Ovary (tissue), 3 donors: ENCODE measurements at regions not wholly inside any gene's neighbourhood (a gene's known extent, or its start where the extent isn't known, plus 50 kb on each side); places are given as distances from the start of the nearest gene placed in this dataset.

Experiments used
- POLR2A ChIP-seq: fragments of 450-650 bp; IDR thresholded peaks from one replicate; pipeline ENCODE4 v1.6.1; 2017; ENCODE audit warnings: antibody characterized with exemption, mild to moderate bottlenecking, moderate library complexity
- TF ChIP-seq, protein P1 (sequence below), 3 donors: fragments of 450-650 bp in 2 of 3; fragments of 200-600 bp in 1 of 3; IDR thresholded peaks; one replicate each; pipeline versions ENCODE4 v1.5.1 to v1.8.0; 2016 to 2022; ENCODE audit warnings: antibody characterized with exemption in 3 of 3, mild to moderate bottlenecking in 1 of 3
- donor health status: DM: no; HTN: no; CAD: no.

DNA sequence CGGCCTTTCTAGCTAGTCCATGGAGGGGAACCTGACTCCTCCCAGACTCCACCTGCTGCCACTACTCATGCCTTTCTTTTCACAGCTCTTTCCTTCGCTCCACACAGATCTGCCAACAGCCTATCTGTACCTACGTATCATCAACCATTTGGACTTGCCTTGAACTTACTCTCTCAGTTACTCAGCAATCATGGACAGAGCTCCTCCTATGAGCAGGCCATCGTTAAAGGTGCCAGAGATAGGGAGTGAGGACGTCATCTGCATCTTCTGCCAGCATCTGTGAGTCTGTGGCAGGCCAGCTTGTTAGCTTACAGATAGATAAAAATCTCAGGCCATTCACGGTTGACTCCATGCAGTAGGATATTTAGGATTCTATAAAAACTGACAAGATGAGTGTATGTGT, 162.9 kb upstream of the ZBED5 start:
- no peak for TF ChIP-seq POLR2A
- TF ChIP-seq, protein P1, sequence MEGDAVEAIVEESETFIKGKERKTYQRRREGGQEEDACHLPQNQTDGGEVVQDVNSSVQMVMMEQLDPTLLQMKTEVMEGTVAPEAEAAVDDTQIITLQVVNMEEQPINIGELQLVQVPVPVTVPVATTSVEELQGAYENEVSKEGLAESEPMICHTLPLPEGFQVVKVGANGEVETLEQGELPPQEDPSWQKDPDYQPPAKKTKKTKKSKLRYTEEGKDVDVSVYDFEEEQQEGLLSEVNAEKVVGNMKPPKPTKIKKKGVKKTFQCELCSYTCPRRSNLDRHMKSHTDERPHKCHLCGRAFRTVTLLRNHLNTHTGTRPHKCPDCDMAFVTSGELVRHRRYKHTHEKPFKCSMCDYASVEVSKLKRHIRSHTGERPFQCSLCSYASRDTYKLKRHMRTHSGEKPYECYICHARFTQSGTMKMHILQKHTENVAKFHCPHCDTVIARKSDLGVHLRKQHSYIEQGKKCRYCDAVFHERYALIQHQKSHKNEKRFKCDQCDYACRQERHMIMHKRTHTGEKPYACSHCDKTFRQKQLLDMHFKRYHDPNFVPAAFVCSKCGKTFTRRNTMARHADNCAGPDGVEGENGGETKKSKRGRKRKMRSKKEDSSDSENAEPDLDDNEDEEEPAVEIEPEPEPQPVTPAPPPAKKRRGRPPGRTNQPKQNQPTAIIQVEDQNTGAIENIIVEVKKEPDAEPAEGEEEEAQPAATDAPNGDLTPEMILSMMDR (IDR thresholded peaks at IDR 0.05), result no peak
